HG03354 (cell line): ENCODE measurements at regions not wholly inside any gene's neighbourhood (a gene's known extent, or its start where the extent isn't known, plus 50 kb on each side); places are given as distances from the start of the nearest gene placed in this dataset.
"Not testable (repeated sequence)": the region's sequence is repeated elsewhere in the genome, so short reads cannot be mapped to it uniquely, and the experiment has no call there.

ENCODE experiments used
- ATAC-seq: cut with Tn5 transposase; IDR thresholded peaks from one replicate; pipeline ENCODE4 v1.9.1; 2021; ENCODE audit warnings: mild to moderate bottlenecking; ENCODE audit not compliant: unreplicated experiment, poor library complexity, severe bottlenecking

DNA sequence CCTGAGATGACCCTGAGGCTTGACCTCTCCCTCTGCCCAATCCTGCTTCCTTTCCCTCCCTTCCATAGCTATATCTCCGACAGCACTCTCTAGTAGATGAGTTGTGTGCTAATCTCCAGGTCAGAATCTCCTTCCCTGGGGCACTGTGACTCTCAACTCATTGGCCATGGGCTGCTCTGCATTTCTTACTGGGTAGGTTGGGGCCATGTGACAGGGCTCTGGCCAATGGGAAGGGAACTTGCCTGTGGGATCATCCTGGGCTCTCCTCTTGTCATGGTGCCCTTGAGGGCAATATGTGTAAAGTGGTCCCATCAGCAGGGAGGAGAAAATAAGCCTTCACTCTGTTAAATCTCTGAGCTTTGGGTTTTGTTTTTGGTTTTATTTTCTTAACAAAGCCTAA is 80.1 kb upstream of the ANKRD1 start:
- ATAC-seq: no peak

DNA sequence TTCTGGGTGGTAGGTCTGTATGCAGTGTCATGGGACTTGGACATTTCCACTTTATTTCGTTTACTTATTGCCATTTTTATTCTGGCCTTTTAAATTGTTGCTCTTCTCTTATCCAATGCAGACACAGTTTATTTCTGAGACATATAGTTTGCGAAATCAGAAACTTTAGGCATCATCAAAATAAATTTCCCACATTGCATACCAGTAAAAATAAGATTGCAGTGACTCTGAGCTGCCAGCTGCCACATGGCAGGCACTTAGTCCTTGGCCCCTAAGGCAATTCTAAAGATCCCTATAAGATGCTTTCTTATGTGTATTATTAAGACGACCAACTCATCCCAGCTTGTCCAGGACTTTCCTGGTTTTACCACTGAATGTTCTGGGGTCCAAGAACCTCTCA is 81.8 kb upstream of the ANKRD1 start:
- ATAC-seq: no peak

DNA sequence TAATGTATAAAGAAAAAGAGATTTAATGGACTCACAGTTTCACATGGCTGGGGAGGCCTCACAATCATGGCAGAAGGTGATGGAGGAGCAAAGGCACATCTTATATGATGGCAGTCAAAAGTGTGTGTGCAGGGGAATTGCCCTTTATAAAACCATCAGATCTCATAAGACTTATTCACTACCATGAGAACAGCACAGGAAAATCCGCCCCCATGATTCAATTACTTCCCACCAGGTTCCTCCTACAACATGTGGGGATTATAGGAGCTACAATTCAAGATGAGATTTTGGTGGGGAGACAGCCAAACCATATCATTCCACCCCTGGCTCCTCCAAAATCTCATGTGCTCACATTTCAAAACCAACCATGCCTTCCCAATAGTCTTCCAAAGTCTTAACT is 82.5 kb upstream of the ANKRD1 start:
- not testable (repeated sequence) for ATAC-seq

DNA sequence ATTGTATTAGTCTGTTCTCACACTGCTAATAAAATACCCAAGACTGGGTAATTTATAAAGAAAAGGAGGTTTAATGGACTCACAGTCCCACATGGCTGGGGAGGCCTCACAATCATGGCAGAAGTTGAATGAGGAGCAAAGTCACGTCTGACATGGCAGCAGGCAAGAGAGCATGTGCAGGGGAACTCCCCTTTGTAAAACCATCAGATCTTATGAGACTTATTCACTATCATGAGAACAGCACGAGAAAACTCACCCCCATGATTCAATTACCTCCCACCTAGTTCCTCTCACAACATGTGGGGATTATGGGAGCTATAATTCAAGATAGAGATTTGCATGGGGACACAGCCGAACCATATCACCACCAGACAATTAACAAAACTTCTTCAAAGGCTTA is 84.4 kb upstream of the ANKRD1 start:
- ATAC-seq: not testable (repeated sequence)

DNA sequence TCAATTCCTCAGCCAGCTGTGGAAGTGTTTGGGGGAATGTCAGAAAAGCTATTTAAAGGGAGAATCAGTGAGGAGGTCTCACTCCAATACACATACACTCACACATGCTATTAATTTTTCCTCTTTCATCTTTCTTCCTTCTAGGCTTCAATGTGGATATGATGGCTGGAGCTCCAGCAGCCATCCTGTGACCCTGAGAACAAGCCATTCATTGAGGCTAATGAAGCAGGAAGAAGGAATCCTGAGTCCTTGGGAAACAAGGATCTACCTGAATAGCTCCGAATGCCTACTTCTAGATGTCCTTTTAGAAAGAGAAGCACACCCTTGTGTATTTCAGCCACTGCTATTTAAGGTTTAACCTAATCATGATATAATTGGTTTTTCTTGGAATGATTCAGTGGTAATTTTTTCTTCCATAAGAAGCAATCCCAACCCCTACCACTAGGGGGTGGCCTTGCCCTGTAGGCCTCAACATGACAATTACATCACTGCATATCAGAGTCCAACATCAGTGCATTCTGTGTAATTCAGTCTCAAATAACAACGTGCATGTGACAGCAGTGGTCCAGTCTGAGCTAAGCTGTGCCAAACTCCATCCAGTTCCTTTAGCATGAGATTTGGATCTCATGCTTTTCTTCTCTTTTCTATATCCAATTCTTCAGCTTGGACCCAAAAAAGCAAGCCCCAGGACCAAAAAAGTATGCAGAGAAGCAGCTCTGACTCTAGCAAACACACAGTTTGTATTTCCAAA is 85.3 kb upstream of the ANKRD1 start:
- peak; percentile 54 for ATAC-seq

DNA sequence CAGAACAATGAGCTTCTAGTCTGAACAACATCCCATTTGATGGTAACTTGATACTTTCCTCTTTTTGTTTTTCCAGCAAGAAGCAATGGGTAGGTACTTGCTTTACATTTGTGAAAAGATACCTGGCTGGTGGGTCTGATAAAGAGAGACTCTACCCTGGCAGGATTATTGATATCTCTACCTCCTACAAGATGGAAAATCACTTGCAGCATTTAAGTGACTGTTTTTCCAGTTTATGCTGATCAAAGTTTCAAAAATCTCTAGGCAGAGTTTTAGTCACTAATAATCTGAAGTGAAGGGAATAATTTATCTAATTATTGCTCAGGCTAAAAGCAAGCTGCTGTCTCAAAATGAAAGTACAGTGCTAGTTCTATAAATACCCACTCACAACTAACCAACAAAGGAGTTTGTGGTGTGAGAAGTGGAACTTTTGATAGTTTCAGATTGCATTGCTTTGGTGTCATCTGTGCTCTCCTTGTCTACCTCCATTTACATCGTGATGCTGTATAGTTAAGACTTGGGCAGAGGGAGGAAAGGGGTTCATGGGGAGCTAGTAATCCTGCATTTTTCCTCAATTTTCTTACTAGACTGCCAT is 86.0 kb upstream of the ANKRD1 start:
- peak; percentile 95 for ATAC-seq

DNA sequence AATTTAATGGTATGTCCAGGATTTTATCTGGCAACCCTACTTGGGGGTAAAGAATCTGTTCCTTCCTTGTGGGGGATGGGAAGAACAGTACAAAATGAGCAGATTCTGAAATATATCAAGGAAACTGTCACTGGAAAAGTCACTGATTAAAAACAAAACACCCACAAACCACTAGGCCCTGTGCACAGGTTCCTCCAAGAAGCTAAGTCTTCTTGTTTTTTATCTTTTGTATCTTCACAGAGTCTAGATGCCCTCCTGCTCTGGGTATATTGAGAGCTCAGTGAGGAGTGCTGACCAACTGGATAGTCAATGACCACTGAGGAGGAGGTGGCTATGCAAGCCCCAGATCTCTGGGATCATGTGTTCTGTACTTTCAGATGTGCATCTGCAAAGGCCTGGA is 86.8 kb upstream of the ANKRD1 start:
- no peak for ATAC-seq

DNA sequence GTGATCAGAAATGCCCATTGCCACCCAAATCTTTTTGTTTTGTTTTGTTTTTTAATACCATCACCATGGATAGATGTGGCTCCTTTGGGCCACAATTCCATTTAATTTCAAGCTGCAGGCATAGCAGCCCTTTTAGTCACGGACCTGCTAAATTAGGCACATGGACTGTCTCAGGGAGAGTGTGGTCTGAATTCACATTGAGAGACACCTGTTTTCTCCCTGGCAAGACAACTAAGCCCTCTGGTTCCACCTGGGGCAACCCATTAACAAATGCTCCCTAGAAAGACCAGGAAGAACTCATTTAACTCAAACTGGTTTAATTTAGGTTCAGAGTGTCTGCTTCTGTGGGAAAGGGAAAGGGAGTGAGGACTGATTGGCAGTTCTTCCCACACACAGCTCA is 88.2 kb upstream of the ANKRD1 start:
- ATAC-seq: no peak

DNA sequence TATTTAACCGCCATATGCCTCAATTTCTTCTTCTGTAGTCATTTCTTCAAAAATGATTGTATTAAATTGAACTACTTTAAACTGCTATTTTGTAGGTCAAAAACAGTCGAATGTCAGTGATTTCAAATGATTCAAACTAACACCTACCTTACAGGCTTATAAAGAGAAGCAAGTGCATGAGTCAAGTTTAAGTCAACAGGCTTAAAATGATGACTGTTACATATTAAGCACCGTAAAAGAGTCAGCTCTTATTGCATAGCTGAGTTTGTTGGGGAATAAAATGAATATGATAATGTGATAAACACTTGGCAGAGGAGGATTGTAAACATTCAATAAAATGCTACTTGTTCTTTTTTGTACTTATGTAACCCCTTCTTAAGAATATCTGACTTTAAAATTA is 90.1 kb upstream of the ANKRD1 start:
- no peak for ATAC-seq

DNA sequence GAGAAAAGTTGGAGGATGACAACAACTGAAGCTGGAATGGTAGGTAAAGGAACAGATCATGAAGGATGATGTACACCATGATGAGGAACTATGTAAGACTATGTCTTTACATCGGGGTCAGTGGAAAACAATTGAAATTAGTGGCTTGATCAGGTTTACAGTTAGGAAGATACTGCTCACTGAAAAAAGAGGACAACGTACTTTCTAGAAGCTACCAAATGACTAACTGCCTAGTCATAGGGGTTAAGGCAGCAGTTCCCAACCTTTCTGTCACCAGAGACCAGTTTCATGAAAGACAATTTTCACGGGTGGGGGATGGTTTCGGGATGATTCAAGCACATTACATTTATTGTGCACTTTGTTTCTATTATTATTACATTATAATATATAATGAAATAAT is 91.6 kb upstream of the ANKRD1 start:
- no peak for ATAC-seq

DNA sequence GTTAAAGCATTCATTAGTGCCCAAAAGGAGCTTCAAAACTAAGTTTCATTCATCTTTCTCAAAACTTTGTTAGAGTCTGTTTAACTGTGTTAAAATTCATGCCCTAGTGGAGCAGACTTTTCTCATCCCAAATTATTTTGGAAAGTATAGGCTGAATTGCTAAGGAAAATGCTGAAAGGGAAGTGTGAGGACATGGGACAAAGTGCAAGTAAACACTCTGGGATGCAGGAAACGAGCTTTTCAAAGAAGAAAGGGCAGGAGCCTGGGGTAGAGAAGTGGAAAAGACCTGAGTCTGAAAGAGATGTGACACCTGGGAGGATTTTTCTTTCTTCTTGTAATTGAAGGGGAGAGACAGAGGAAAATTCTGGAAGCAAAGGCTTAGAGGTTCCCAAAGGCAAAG is 93.1 kb upstream of the ANKRD1 start:
- no peak for ATAC-seq

DNA sequence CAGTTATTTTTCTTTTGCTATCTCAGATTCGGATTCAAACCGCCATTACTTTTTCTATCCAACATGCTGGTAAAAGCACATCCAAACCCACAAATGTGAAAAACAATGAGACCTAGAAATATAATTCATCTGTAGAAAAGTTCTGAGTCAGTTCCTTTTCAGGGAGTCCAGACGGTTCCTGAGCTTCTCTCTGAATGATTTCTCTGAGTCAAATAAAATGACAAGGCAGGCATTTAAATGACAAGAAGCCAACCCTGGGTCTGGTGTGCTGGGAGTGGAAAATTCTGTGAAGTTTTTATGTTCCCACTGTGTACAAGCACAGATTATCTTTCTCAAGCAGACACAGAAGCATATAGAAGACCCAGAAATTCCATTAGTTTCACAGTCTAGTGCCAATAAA is 96.3 kb upstream of the ANKRD1 start:
- ATAC-seq: no peak

DNA sequence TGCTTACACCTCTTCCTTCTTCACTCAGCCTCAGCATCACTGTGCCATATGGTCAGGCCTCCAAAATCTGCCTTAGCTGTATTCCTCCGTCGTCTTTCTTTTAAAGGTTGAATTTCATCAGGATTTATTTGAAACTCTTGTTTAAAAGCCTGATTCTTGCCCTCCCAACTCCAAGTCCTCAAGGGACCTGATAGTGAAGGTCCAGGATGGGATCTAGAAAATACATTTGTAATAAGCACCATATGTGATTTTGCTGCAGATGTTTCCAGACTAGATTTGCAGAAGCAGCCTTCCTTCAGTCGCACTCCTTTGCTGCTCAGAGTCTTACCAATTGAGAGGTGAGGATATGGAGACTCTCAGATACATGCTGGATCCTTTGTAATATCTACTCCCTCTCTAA is 101.0 kb upstream of the ANKRD1 start:
- no peak for ATAC-seq

DNA sequence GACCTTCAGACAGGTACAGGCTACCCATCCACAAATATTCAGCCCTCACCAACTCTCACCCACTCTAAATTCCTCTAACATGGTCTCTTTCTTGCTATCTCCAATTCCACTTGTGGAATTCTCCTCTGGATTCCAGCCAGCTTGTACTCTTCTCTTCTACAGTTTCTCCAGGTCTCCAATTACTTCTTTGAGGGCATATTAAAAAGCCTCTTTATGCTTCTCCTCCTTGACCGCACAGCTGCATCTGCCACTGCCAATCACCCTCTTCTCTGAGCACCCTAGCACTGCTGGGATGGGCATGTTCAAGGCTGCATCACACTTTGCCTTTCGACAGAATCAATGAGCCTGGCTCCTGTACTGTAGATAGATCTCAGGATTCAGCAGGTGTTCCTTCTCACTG is 101.5 kb upstream of the ANKRD1 start:
- no peak for ATAC-seq

DNA sequence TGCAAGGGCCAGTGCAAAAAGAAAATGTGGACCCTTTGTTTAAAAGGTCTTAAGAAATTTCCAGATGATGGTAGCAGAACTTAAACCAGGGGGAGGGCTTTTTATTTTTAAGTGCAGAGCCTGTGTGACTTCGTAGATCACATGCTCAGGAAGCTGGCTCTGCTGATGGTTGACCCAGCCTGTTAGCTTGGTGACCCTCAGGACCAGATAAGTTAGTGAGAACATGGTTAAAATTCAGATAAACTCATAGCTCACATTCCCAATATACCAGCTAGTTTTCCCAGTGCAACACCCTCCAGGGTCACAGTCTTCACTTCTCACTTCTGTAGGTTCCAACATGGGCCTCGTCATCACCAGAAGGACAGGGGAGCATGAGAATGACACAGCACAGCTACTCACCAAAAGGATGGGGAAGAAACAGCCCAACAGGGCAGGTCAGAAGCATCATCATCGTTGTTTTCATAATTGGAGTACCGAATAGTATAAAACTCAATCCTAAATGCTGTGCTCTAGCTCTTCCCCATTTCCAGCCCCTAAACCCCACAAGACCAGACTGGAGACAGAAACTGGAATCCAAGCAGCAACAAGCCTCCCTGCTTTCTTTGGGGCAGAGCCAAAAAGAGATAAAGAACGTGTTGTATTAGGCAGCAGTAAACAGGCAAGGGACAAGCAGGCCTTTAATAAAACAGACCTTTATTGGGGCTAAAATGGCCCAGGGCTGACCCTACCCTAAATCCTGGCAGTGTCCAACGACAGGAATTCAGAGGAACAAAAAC is 102.2 kb upstream of the ANKRD1 start:
- ATAC-seq: no peak

DNA sequence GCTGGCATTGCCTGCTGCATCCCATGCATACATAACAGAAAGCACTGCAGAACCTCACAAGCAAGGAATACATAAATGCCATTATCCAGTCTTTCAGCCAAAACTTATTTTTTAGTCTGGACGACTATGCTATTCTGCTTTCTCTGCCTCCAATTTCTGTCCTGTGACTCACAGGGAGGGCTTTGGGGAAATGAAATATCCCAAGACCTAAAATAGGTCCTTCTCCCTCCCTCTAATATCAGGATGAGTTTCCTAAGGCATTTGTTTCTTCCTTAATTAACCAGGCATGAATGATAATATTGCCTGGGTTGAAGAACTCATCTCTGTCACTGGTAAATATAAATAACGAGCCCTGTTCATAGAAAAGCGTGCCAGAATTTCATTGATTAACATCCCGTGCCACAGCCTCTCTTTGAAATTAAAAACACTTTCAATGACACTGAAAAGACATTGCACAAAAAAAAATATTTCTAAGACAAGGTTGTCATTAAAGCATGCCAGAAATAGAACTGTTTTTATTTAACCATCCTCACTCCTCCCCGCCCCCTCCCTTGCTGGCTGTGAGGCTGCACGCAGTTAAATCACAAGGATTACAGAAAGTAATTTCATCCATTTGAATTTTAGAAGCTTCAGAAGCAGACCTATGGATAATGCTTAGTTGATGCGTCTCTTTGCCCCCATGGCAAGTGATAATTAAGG is 103.0 kb upstream of the ANKRD1 start:
- no peak for ATAC-seq

DNA sequence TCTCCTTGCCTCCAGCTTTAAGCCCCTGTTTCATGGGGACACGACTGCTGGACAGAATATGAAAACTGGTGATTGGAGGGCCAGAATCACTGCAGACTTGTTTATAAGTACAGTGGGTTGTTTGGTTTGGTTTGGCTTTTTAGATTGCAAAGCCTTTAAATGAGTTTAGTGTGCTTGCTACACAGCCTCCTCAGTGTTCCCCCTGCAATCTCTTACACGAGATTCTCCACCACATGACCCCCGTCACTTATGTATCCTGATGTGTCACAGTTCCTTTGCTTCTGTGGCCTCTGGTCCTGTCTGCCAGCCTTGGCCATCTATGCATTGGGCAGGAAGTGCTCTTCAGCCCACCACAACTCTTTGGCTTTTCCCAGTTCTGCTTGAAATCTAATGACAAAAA is 103.7 kb upstream of the ANKRD1 start:
- ATAC-seq: no peak

DNA sequence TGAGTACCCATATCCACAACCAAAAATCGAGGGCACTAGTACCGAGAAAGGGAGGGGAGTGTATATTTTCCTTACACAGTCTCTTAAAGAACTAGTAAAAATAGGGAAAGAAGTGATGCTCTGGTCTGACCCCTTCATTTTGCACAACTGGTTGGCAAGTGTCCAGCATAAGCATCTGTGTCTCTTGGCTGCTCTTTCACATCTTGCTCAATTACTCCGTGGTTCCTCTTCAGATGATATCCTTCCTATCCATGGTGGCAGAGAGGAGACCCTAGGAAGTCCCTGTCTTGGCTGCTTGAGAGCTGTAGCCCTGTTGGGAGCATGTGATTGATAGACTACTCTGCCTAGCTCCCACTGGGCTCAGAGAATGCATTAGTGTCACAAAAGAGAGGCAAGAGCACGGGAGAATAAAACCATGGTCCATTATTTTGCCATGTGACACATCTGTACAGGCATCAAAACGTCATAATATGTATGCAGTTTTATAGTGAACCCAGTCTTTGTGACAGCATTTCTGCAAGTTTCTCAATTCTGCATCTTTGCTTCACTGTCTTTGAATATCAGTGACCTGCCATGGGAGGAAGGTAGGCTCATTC is 111.8 kb upstream of the ANKRD1 start:
- ATAC-seq: no peak

DNA sequence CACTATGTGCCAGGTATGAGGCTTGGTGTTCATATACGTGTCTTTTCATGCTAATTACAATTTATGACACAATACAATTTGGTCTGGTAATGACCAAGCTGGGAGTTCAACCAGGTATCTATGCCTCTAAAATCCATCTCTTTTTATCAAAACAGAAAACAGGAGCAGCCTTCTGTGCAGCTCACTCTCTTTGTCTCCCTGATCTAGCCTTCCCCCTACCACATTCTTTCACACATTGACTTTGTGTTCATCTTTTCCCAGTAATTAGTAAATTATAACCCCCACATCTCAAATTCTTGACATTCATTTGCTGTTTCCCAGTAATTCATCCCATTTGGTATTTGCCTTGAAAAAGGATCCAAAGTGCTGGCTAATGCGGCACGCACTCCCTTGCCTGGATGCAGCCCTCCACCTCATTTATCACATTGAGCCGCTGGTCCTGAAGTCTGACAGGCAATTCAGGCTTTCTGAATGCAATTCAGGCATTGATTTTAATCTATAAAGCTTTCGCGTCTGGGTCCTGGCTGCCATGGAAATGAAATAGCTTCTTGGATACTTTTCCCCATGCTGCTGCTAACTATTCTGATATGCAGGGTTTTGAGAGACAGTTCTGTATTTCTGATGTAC is 112.5 kb upstream of the ANKRD1 start:
- no peak for ATAC-seq

DNA sequence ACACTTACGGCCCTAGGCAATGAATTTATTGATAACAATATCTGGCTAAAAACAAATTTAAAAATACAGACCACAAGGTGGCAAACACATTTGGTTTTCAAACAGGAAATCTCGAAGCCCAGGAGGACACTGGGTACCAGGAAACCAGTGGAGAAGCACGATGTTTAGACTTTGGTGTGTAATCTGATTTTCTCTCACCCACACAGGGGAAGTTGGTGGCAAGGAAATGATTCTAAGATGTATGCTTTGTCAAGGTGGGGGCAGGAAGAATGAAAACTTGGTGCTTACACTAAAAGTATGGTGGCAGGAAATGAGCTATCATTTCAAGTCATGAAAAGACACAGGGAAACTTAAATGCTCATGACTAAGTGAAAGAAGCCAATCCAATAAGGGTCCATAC is 113.2 kb upstream of the ANKRD1 start:
- no peak for ATAC-seq
